ENCODE measurements at regions not wholly inside any gene's neighbourhood (a gene's known extent, or its start where the extent isn't known, plus 50 kb on each side); places are given as distances from the start of the nearest gene placed in this dataset.

GRCh38 chr9:88805217-88805943 is 185.9 kb upstream of the S1PR3 start:
- no peak overlapping the region for H3K27ac ChIP-seq (ENCODE audit: insufficient read depth, low read depth, low read length)
- intact Hi-C loops (cut with micrococcal nuclease), result no loop called here

More at GRCh38 chr9:88805217-88805943, 185.9 kb upstream of the S1PR3 start:
- no peaks in the 10 kb centered on the region for H3K79me2 ChIP-seq (ENCODE audit: control insufficient read depth, insufficient read depth, low read length)
- TF ChIP-seq POLR2AphosphoS5 (IDR thresholded peaks at IDR 0.05; ENCODE audit: insufficient read depth, low read depth, low read length) (no peak), POLR2A (IDR thresholded peaks at IDR 0.05; ENCODE audit: low read depth, low read length) (no peak), GATA2 (IDR thresholded peaks at IDR 0.05; ENCODE audit: insufficient read depth, insufficient read length, low read depth, low read length) (no peak), EZH2 (IDR thresholded peaks at IDR 0.05; ENCODE audit: borderline replicate concordance, low read depth, low read length, severe bottlenecking) (no peak), MYC (IDR thresholded peaks at IDR 0.05; ENCODE audit: low read depth, low read length) (no peak), FOS (IDR thresholded peaks at IDR 0.05; ENCODE audit: borderline replicate concordance, insufficient read depth, low read length) (no peak), CTCF (IDR thresholded peaks at IDR 0.05; ENCODE audit: extremely low read depth in 1 of 2, insufficient read depth in 1 of 2, low read depth in 1 of 2, low read length in 2 of 2) (no peak), JUN (IDR thresholded peaks at IDR 0.05; ENCODE audit: borderline replicate concordance, insufficient read depth, insufficient read length, low read depth) (no peak)
- TF ChIP-seq, protein P1, sequence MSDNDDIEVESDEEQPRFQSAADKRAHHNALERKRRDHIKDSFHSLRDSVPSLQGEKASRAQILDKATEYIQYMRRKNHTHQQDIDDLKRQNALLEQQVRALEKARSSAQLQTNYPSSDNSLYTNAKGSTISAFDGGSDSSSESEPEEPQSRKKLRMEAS (IDR thresholded peaks at IDR 0.05; ENCODE audit: insufficient read depth, insufficient read length), result no peak
- H3K9ac ChIP-seq (replicated peaks; ENCODE audit: extremely low read depth, insufficient read depth, low read length), result no peak overlapping the region
- no TSS peak for BruUV-seq (replicated peaks)
- no peak for DNase-seq (ENCODE audit: low read depth, low spot score)
- POLR2A ChIA-PET, result no interaction called here
- no peaks in the 10 kb centered on the region for H3K9me1 ChIP-seq (replicated peaks; ENCODE audit: control insufficient read depth, extremely low read depth, insufficient read depth, low read length)
- no peaks in the 10 kb centered on the region for H3K36me3 ChIP-seq (ENCODE audit: control insufficient read depth in 2 of 2, extremely low read depth in 1 of 2, insufficient read depth in 2 of 2, low read length in 2 of 2)
- no peak overlapping the region for H2AFZ ChIP-seq (ENCODE audit: low read depth, low read length)
- H3K4me3 ChIP-seq (replicated peaks in 1 of 3; ENCODE audit: insufficient read depth in 1 of 3, low read depth in 1 of 3, low read length in 3 of 3), result no peak overlapping the region
- peaks cover 28% of the 10 kb centered on the region for H3K4me1 ChIP-seq (ENCODE audit: control insufficient read depth, extremely low read depth, insufficient read depth, low read length)
- H3K27me3 ChIP-seq (ENCODE audit: control insufficient read depth in 2 of 2, insufficient read depth in 2 of 2, low read length in 2 of 2), result no peaks in the 10 kb centered on the region
- H4K20me1 ChIP-seq (replicated peaks; ENCODE audit: control insufficient read depth, extremely low read depth, insufficient read depth, low read length), result no peaks in the 10 kb centered on the region
- dilution Hi-C loops (cut with MboI; ENCODE audit: extremely low pct_ligation_motif_present, low sequenced_read_pairs), result no loop called here
- FAIRE-seq, result no peak
- H3K4me2 ChIP-seq (ENCODE audit: insufficient read depth, low read length), result no peak overlapping the region
- H3K9me3 ChIP-seq (replicated peaks; ENCODE audit: control insufficient read depth, insufficient read depth, low read length), result no peaks in the 10 kb centered on the region
- CTCF ChIA-PET, result no interaction called here

Data from endothelial cell of umbilical vein (primary cell).